IPS-NIHi11 (cell line): ENCODE measurements at regions not wholly inside any gene's neighbourhood (a gene's known extent, or its start where the extent isn't known, plus 50 kb on each side); places are given as distances from the start of the nearest gene placed in this dataset.
"Not testable (repeated sequence)": the region's sequence is repeated elsewhere in the genome, so short reads cannot be mapped to it uniquely, and the experiment has no call there.

Experiments used
- DNase-seq: peaks from one replicate; pipeline ENCODE4 v3.0.0; 2012; ENCODE audit warnings: mixed read lengths, low spot score

DNA sequence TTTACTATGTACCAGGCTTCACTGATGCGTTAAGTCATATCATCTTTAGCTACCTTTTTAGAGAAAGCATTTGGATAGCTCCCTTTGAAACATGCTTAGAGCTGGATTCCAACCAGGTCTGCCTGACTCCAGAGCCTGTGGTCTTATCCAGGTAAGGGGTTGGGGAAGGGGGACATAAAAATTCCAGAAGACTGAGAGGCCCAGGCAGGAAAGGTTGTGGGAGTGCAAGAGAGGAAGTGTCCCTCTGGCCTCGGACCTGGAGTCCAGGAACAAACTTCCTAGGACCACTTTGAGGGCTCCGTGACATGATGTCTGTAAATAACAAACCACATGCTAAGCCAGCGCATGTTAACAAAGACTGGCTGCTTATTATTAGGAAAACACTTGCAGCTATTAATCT lies 163.0 kb upstream of the KCNG1 start:
- DNase-seq = no peak

DNA sequence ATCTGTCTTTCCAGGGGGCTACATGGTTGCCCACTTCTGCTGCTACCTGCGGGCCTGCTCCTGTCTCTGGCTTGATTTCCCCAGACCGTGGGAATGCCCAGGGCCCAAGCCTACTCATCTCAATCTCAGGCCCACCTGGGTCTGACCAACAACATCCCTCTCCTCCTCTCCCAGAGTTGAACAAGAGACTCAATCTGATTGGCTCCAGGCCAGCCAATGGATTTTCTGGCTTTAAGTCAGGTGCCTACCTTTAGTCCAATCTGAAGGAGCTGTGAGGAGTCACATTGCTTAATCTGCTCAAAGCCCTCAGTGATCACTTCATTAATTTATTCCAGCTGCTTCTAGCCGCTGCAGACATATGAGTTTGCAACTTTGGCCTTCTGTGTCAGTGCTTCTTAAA lies 162.4 kb upstream of the KCNG1 start:
- peak; percentile 29 for DNase-seq

DNA sequence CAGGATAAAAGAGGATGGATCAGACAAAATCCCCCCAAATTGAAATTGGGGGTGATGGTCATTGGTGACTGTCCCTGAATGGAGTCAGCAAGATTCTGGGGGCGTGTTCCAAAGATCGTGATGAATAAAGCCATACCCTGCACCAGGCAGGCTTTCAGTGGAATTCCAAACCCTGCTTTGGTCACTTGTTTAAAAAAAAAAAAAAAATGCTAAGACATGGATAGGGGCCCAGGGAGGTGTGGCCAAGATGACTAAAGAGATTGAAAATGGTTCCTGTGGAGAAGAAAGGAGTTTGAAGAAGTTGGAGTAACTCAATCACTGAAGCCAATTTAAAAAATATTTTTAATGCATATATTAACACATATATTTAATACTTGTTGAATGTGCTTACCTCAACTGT lies 161.4 kb upstream of the KCNG1 start:
- DNase-seq = no peak

DNA sequence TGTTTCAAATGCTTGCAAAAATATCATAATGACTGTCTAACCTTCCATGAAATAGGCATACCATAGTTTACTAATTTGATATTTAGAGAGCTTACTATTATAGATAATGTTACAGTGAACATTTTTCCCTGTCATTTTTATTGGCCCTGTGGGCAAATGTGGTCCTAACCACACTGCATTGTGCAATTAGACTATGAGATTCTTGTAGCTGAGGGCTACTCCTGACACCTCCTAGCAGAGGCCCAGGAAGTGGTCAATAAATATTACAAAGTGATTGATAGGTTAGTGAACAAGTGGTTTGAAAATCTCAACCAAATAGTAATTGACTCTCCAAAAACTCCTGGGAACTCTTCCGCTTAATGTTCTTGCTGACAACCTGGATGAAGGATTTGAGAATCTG lies 160.5 kb upstream of the KCNG1 start:
- no peak for DNase-seq

DNA sequence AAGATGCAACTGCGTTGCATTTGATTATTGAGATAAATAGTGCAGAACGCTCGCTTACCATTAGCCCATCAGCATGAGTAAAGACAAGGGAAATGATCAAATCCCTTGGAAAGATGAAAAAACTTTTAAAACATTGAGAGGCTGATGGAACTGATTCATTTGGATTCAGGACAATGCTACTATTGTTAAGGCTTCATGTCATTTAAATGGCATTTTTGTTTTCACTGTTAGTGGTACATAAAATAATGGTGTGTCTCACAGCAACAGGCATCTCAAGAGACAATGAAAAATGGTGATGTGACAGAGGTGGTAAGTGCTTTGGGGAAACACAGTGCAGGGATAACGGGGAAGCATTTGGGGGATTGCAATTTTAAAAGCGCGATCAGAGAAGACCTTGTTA lies 159.7 kb upstream of the KCNG1 start:
- DNase-seq = no peak

DNA sequence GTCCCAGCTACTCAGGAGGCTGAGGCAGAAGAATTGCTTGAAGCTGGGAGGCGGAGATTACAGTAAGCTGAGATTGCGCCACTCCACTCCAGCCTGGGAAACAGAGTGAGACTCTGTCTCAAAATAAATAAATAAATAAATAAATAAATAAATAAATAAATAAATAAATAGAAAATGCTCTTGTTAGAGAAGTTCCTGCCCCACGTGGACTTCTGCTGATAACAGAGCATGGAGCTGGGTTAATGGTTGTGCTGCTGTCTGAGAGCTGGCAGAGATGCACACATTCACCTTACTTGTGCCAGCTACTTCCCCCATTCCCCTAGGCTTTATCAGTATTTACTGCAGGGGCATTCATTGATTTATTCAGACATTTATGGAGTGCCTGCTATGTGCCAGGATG lies 155.2 kb upstream of the KCNG1 start:
- DNase-seq = no peak

DNA sequence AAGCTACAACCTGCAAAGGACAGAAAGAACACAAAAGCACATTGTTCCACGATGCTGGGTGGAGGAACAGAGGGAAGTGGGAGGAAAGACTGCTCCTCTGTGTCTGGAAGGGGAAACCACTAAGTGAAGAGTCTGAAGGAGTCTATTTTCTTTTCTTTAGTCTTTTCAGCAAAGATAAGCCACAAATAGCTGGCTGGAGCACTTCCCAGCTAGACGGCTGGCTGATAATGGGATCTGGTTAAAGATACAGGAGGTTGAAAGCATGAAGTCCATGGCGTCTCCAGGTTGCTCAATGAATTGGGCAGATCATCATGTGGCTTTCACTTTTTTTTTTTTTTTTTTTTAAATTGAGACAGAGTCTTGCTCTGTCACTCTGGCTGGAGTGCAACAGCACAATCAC lies 154.0 kb upstream of the KCNG1 start:
- DNase-seq = no peak

DNA sequence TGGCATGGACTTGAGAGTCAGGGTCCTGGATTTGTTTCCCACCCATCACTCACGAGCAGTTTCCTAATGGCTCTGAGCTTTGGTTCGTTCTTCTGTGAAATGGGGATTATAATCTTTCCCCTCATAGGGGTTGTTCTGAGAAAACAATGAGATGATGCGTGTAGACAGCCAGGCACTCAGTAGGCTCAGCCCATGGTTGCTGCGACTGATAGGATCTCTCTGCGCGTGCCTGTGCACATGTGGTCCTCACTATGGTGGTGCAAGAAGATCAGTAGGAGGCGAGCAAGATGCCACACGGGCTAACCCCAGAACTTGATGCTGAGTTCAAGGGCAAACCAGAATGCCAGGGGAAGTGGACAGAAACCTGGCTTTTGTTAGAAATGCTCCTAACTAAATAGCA lies 153.5 kb upstream of the KCNG1 start:
- no peak for DNase-seq

DNA sequence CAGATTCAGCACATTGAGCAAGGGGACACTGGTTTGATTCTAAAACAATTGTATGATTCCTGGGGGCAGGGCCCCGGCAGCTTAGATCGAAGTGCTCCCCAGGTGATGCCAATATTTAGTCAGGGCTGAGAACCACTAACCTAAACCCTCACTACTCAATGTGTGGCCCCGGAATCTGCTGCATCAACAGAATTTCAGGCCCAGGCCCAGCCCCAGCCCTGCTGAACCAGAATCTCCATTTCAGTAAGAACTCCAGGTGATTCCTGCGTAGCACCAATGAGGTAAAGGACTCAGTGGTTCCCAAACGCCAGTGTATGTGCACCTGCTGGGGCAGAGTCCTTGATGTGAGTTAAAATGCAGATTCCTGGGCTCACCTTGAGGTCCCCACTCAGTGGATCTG lies 152.8 kb upstream of the KCNG1 start:
- DNase-seq = no peak

DNA sequence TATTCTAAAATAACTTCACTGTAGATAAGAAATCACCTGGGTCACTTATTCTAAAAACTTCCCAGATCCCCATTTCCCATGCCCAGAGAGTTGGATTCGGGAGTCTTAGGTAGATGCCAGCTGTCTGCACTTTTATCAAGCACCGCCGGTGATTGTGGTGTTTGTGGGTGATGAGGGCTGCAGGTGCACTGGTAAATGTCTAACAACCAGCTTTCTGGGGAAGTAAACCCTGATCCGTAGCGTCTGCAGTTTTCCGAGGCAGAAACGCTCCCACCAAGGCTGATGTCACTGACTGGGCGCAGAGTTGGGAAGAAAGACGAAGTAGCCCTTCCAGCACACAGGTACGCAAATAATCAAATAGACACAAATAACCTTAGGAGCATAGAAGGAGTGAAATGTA lies 152.2 kb upstream of the KCNG1 start:
- DNase-seq = no peak

DNA sequence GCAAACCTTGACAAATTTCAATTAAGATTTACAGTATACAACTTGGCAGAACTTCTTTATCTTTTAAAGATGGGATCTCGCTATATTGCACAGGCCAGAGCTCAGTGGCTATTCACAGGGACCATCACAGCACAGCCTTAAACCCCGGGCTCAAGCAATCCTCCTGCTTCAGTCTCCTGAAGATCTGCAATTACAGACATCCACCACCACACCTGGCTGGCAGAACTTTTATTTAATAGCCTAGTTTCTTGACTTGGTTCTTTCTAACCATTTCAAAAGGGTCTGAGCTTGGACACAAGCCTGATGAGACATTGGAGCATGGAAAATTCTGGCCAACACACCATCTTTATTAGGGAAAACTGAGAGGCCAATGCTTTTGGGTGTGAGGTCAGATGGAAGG lies 151.6 kb upstream of the KCNG1 start:
- no peak for DNase-seq

DNA sequence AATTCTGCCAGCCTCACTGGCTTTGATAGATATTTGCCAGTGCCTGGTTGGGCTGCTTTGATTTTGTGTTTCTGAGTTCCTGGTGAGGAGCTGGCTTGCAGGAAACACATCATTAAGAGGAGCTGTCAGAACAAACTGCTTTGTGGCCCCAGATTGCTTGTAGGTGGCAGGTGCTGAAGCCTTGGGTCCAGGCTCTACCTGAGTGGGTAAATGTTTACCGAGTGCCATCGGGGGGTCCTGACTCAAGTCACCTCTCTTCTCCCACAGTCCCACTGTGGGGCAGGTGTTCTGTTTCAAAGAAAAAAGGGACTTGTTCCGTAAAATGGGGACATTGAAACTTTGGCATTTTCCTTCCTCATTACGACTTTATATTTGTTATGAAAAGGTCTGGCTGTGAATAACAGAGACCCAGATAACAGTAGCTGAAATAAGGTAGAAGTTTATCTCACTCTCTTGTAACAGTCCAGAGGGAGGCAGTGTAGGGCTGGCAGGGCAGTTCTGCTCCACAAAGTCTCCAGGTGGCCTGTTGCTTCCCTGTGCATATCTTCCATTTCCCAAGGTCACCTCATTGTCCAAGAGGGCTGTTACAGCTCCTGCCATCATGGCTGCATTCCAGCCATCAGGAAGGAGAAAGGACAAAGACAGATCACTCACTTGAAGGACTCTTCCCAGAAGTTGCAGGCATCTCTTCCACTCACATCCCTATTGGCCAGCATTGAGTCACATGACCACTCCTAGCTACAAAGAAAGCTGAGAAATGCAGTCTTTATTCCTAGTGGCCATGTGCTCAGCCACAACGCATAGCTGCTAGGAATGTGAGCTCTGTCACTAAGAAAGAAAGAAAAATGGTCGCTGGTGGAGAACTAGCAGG lies 149.9 kb upstream of the KCNG1 start:
- peak; percentile 38 for DNase-seq

DNA sequence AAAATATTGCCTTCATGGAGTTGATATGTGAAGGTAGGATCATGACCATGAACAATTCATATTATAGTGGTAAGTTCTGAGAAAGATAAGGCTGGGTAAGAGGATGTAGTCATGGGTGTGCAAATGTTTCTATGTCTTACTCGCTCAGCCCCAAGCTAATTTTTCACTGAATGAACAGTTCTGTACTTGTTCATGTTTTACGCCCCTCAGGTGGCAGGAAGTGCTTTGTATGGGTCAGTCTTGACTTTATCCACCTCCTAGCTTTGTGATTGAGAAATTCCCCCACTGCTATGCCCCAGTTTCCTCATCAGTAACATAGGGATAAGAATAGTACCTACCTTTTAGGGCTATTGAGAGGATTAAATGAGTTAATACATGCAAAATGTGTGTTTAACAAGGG lies 148.2 kb upstream of the KCNG1 start:
- DNase-seq = no peak

DNA sequence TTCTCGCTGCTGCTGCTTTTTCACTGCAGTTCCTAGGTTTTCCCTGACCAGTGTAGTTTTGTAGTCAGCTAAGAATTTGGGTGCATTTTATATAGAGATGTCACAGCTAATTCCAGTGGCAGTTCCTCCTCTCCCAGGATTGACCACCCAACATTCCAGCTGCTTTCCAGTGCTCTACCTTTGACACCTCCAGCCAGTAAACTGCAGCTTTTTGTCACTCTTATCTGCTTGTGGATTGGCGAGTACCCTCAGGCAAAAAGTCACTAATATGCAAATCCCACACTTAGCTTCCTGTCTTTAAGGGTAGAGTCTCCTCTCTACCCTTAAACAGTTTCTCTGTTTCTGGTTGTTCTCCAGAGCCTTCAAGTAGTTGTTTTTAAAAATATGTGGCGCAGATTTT lies 146.9 kb upstream of the KCNG1 start:
- peak; percentile 37 for DNase-seq

DNA sequence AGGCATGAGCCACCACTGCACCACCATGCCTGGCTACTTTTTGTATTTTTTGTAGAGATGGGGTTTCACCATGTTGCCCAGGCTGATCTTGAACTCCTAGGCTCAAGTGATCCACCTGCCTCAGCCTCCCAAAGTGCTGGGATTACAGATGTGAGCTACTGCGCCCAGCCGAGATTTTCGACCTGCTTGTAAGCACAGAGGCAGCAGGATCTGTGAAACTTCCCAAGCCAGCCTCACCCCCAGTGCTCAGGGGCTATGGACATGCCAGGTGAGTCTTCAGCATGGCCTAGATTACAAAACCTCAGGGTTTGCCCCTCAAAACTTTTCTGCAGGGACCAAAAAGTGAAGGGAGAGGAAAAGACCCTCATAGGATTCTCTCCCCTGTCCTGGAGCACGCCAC lies 145.0 kb upstream of the KCNG1 start:
- DNase-seq = not testable (repeated sequence)

DNA sequence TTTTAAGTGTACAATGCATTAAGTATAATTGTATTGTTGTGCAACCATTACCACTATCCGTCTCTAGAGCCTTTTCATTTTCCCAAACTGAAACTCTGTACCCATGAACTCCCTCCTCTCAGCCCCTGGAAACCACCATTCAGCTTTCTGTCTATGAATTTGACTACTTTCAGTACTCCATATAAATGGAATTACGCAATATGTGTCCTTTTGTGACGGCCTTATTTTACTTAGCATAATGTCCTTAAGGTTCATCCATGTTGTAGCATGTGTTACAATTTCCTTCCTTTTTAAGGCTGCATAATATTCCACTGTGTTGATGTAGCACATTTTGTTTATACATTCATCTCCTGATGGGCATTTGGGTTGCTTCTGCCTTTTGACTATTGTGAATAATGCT lies 143.6 kb upstream of the KCNG1 start:
- no peak for DNase-seq

DNA sequence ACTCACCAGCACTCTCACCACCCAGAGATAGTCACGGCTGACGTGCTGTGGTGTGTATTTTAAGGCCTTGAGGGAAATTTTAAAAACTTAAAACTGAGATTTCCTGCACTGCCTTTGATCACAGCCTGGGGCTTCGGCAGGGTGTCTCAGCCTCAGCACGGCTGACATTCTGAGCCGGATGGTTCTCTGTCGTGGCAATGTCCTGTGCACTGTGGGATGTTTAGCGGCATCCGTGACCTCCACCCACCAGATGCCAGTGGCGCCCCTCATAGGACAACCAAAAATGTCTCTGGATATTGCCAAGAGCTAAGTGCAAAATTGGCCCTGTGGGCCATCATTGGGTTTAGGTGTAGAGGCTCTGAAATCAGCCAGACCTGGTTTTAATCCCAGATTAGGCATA lies 142.2 kb upstream of the KCNG1 start:
- DNase-seq = no peak

DNA sequence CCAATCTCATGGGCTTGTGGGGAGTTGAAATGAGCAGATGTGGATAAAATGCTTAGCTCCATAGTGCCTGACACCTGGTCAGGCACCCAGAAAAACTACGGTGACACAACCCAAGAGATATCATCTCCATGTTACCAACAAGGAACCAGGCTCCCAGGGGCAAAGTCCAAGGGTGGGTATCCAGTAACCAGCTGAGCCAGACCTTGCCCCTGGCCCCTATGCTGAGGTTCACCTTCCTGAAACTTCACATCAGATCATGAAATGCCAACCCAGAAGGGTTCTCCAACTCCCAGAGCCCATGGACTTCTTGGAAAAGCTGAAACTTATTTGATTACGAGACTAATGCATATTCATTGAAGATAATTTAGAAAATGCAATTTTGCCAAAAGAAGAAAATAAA lies 141.8 kb upstream of the KCNG1 start:
- DNase-seq = no peak

DNA sequence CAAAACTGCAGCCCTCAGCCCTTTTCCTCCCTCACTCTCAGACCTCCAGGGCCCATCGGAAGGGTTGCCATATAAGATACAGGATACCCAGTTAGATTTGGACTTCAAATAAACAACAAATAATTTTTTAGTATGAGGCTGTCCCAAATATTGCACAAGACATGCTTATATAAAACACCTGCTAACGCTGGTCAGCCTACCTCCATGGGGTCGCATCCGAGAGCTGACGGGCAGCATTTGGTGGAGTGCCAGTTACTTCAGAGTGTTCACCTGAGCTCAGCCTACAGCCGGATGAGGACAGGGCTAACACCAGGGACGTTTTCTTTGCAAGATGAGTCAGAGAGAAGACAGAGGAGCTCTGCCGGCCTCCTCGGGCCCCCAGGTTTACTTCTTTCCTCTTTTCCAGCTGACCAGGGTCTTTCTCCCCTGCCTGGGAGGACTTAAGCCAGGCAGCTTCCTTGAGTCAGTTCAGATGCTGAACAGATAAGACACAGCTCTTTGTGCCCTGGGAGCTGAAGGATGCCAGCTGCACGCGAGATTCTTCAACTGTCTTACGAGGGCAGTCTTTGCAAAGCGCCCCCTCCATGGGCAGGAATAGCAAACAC lies 141.2 kb upstream of the KCNG1 start:
- no peak for DNase-seq

DNA sequence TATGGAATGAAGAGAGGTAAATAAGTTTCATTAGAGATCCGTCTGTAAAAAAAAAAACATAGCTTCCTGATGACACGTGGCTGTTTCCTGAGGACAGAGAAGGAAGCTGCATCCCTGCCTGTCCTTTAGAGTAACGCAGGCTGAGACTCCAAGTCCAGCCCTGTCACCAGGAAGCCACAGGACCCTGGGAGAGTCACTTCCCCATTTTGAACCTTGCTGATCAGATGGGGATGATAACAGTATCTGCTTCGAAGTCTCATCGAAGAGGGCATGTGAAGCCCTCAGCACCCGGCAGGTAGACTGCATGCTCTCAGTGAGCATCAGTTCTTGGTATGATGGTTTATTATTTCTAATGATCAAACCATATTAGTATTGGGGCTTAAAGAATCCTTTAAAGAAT lies 139.1 kb upstream of the KCNG1 start:
- DNase-seq = no peak

DNA sequence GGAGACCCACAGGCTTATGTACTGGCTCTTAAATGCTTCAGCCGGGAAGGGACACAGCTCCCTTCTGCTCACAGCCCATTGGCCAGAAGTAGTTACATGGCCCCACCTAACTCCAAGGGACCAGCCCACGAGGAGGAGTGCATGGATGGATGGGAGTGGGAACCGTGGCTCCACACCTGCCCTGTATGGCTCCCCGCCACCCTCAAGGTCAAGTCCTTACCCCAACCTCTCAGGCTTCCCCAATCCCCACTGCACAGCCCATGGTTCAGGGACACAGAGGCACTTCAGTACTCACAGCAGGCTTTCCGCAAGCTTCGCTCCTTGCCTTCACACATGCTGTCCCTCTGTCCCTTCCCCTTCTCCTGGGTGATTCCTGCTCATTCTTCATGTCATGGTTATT lies 137.9 kb upstream of the KCNG1 start:
- DNase-seq = no peak

DNA sequence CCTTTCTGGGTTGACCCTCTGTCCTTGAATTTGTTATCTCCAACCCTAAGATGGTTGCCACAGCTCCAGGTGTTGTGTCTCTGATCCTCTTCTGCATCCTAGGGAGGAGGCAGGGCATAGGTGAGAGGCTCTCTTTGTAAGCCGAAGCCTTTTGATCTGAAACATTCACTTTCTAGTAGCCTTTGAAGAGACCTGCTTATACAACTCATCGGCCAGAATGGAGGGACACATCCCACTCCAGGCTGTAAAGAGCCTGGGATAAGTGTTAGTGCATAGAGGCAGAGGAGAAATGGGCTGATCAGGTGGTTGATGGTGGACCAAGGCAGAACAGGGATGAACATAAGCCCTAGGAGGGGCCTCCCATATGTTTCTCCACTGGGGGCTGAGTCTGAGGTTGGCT lies 137.1 kb upstream of the KCNG1 start:
- no peak for DNase-seq

DNA sequence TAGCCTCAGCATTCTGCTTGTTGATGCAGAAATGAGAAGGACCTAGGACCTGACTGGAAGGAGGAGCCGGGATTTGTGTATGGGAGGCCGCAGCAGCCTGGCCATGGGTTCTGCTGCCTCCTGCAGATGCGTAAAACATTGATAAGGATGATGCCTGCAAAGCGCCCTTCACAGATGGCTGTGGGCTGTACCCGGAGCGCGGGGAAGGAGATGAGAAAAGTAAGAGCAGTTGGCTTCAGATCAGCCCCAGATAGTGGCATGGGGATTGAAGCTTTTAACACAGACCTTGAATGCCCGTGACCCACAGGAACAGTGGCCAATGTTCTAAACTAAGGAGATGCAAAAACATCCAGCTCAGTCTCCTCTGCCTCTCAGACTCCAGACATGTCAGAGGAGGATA lies 136.4 kb upstream of the KCNG1 start:
- DNase-seq = no peak

DNA sequence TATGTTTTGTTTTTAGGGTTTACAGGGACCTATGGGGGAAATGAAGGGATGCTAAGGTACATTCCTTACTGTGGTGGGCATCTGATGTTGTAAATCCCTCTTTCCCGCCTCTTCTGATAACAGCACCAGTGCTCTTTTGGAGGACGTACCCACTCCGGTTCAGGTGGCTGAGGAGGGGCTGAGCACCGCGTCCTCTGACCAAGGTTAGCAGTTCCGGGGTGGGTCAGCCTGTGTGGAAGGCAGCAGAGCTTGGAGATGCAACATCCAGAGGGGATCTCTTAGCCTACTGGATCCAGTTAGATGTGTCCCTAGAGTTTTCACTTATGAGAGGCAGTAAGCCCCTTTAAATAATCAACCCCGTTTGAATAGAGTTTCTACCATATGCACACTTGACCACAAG lies 135.3 kb upstream of the KCNG1 start:
- no peak for DNase-seq
